ENCODE measurements at regions not wholly inside any gene's neighbourhood (a gene's known extent, or its start where the extent isn't known, plus 50 kb on each side); places are given as distances from the start of the nearest gene placed in this dataset.
"Not testable (repeated sequence)": the region's sequence is repeated elsewhere in the genome, so short reads cannot be mapped to it uniquely, and the experiment has no call there.

- Histone ChIP-seq H3K27me3 (peaks cover 0 to 4% of the 10 kb centered on the region in 2 donors), H3K27ac (no peak overlapping the region), H3K4me3 (no peak overlapping the region), H3K9me3 (no peaks in the 10 kb centered on the region), H3K4me1 (no peaks in the 10 kb centered on the region), H3K36me3 (no peaks in the 10 kb centered on the region)
- DNase-seq (ENCODE audit: low spot score in 2 of 2) = no peak
- TF ChIP-seq POLR2A (IDR thresholded peaks at IDR 0.05) (no peak), CTCF (IDR thresholded peaks at IDR 0.05) (no peak), EP300 (IDR thresholded peaks at IDR 0.05) (no peak)
- whole genome bisulfite sequencing, 2 donors = 100% methylated on average over 1 of the region's 1 CpG
Measured at GRCh38 chr7:65302883-65303282, 70.8 kb upstream of the ZNF92 start.

- Histone ChIP-seq H3K27me3 (no peaks in the 10 kb centered on the region), H3K4me1 (no peaks in the 10 kb centered on the region), H3K36me3 (no peaks in the 10 kb centered on the region), H3K9me3 (no peaks in the 10 kb centered on the region), H3K4me3 (no peak overlapping the region), H3K27ac (no peak overlapping the region)
- no peak for DNase-seq (ENCODE audit: low spot score in 2 of 2)
- WGBS, 2 donors = 52 to 65% methylated on average over 2 of the region's 2 CpGs
- no peak for TF ChIP-seq POLR2A (IDR thresholded peaks at IDR 0.05)
- no peak for TF ChIP-seq CTCF (IDR thresholded peaks at IDR 0.05)
- no peak for TF ChIP-seq EP300 (IDR thresholded peaks at IDR 0.05)
Measured at GRCh38 chr7:65301007-65301406, 72.6 kb upstream of the ZNF92 start.

- TF ChIP-seq CTCF (IDR thresholded peaks at IDR 0.05) (no peak), POLR2A (IDR thresholded peaks at IDR 0.05) (no peak), EP300 (IDR thresholded peaks at IDR 0.05) (no peak)
- H3K4me3 ChIP-seq = no peak overlapping the region
- no peaks in the 10 kb centered on the region for H3K36me3 ChIP-seq
- H3K9me3 ChIP-seq = no peaks in the 10 kb centered on the region
- H3K27ac ChIP-seq = no peak overlapping the region
- 77 to 90% methylated on average over 2 of the region's 2 CpGs for WGBS, 2 donors
- no peaks in the 10 kb centered on the region for H3K27me3 ChIP-seq
- H3K4me1 ChIP-seq = no peaks in the 10 kb centered on the region
- no peak for DNase-seq (ENCODE audit: low spot score in 2 of 2)
Measured at GRCh38 chr7:65295409-65295808, 78.2 kb upstream of the ZNF92 start.

- H3K4me3 ChIP-seq; H3K36me3 ChIP-seq; H3K27me3 ChIP-seq; H3K27ac ChIP-seq; H3K9me3 ChIP-seq; DNase-seq (ENCODE audit: low spot score in 2 of 2); H3K4me1 ChIP-seq: not testable (repeated sequence)
- 94 to 98% methylated on average over 9 of the region's 9 CpGs for WGBS, 2 donors
Measured at GRCh38 chr7:65290340-65290739, 83.3 kb upstream of the ZNF92 start.

GRCh38 chr7:65287023-65287422 lies 86.6 kb upstream of the ZNF92 start:
- TF ChIP-seq EP300 (IDR thresholded peaks at IDR 0.05) = no peak
- no peak for TF ChIP-seq POLR2A (IDR thresholded peaks at IDR 0.05)
- no peak for TF ChIP-seq CTCF (IDR thresholded peaks at IDR 0.05)
- DNase-seq (ENCODE audit: low spot score in 2 of 2) = no peak
- Histone ChIP-seq H3K4me1 (no peaks in the 10 kb centered on the region), H3K4me3 (no peak overlapping the region), H3K27me3 (no peaks in the 10 kb centered on the region), H3K36me3 (no peaks in the 10 kb centered on the region), H3K27ac (no peak overlapping the region), H3K9me3 (no peaks in the 10 kb centered on the region)
- 92% methylated on average over 4 of the region's 4 CpGs for WGBS, 2 donors

All from tibial nerve (tissue), 4 donors.